Effector CD4-positive, alpha-beta T cell (primary cell): ENCODE measurements at regions not wholly inside any gene's neighbourhood (a gene's known extent, or its start where the extent isn't known, plus 50 kb on each side); places are given as distances from the start of the nearest gene placed in this dataset.

Experiments
- DNase-seq: peaks from one replicate; pipeline ENCODE4 v3.0.0-alpha.2; 2020

DNA sequence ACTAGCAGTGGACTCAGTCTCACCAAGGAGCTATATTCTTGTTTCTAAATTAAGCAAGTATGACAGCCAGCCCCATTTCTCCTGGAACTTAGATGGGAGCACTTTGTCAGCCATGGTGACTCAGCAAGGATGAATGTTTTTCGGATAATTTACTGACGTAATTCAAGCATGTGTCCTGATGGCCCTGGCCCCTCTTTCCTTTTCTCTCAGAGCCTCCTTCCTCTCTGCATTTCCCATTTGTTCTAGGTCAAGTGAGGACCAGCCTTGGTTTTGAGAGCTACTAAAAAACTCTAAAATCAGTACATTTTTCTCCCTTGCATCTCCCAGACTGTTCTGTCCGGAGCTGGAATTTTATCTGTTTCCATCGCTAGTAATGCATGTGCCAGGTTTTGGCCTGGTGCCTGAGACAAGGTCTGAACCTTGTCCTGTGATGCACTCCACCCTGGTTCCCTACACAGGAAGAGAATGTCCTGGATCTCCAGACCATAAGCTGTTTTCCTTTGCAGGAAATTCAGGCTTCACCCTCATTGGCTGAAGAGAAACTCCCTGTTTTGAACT lies 256.6 kb upstream of the ROPN1 start:
- no peak for DNase-seq

DNA sequence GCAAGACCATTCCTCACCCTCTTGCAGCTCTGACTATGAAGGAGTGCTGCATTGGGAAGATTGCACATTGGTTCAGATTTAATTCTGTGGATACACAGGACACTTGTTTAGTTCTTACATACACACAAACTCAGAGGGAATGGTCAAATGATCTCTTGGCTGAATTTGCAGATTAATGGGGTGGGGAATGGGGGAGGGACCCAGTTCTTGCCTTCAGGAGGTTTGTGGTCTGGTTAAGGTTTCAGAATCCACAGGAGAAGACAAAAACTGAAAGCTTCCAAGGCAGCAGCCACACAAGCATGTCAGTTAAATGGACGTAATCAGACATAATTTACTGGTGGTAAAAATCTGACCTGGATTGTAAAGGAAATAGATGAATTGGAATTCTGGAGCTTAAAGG lies 257.1 kb upstream of the ROPN1 start:
- DNase-seq, result no peak

DNA sequence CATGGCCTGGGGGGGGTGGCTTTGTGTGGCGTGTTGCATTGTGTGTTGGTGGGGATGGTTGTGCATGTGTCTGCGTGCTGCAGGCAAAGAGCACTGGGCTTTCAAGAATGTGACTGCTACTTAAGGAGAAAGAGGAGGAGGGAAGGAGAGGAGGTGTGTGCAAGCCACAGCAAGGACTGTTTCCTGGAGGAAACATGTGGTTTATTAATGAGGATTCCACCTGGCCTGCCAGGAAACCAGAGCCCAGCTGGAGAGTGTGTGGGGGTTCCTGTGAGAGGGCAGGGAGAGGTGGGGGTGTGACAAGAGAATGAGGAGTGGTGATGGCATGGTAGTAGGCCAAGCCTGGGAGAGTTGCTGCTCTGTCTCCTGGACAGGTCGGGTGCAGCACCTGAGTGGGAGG lies 258.1 kb upstream of the ROPN1 start:
- DNase-seq, result no peak

DNA sequence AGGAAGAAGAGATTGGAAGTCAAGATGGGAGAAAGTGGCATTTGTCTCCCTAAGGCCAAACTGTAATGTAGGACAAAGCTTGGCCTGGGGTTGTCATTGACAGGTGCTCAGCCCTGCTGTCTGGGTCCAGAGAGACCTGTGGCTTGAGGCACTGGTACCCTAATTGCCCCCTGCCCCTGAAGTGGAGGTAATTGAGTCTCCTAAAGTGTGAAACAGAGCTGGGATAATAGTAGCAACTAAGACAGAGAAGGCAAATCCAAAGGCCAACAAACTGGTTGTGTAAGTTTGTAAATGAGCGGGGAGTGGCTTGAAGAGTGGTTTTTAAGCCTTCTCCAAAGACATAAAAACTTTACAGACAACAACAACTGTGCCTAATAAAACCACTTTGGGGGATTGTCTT lies 264.2 kb upstream of the ROPN1 start:
- no peak for DNase-seq

DNA sequence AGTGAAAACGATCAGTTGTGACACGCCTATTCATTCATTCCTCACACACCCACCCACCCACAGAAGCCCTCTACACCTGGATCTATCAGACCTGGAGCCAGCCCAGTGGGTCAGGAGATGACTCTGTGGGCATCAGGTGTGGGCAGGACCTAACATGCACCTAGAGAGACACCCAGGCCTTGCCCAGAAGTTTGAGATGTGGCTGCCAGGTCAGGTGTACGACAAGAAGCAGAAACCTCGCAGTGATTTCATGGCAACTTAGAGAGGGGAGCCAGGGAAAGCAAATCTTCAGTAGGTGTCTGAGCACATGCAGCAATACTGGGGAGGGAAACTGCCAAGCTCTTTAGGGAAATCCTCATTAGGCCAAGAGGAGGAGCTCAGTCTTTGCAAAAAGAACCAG lies 264.7 kb upstream of the ROPN1 start:
- no peak for DNase-seq

DNA sequence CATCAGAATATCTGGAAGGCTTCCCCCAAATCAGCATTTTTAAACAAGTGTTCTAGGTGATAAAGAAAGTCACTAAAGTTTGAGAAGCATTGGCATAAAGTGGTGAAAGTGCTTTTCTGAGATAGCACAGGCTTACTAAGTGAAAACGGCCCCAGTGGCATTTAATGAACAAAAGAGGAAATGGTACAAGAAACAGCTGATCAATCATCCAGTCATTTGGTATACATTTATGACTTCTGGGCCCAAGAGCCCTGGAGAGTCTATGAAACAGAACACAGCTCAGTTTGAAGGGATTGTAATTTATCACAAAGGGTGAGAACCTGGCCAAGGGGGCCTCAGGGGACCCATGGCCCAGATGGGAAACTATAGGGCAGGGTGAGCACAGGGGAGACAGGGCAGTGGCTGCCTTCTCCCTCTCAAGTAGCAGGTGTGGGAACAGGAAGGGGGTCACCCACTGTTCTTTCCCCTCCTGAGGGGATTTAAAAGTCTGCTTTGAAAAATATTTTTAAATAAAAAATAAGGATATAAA lies 265.5 kb upstream of the ROPN1 start:
- DNase-seq, result no peak

DNA sequence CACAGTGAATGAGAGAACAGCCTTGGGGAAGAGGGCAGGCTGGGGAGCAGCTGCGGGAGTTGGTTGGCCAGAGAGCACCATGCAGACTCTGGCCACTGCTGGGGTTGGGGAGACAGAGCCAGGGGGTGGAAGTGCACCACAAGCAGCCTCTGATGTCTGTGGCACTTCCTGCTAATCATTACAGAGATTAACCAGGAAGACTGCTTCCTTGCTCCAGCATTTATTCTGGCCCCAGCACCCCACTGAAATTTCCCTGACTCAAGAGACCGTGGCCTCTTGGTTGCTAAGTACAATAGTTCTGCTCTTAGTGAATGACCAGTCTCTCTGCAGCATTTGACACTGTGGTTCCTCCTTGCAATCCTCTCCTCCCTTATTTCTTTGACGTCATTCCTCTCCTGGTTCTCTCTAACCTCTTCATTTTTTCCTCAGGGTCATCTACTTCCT lies 266.2 kb upstream of the ROPN1 start:
- no peak for DNase-seq

DNA sequence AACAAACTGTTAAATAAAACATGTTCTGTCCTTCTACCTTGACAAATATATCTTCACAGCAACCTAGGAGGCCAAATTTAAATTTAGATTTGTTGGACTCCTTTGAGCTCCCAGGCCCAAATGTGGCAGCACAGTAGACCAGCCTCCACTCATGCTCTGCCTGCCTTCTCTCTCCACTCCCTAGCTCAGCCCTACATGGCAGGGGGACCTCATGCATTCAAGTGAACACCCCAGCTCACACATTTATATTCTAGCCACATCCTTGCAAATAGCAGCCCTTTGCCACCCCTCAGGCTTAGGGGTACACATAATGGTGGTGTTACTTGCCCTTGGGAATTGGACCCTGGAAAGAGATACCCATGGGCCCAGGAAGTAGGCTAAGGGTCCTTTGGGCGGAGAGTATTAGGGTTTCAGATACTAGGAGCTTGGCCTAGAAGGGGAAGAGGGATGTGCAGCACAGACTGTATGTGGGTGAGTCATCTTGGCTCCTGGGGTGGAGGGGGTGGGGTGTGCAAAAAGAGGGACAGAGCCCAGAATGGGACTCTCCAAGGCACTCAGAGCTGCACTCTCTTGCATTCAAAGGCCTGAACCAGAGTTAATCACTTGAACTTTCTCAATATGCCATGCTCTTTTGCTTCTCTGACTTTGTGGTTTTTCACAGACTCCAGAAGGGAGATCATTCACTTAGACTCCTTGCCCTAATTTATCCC lies 268.4 kb upstream of the ROPN1 start:
- DNase-seq, result no peak

DNA sequence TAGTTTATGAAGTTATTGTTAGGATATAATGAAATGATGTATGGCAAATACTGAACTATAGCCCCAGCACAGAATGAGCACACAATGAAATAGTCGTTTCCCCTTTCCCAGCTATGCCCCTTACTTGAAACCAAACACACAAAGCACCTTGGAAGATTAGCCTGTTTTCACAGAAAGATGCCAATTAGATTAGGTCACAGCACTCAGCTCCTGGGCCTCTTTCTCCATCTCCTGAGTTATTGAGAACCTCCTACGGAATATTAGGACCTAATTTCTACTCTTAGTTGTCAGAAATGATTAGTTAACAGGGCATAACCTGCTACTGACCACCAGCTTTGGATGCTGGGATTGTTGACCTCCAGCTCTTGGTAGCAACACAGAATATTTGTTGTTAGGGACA lies 269.4 kb upstream of the ROPN1 start:
- no peak for DNase-seq

DNA sequence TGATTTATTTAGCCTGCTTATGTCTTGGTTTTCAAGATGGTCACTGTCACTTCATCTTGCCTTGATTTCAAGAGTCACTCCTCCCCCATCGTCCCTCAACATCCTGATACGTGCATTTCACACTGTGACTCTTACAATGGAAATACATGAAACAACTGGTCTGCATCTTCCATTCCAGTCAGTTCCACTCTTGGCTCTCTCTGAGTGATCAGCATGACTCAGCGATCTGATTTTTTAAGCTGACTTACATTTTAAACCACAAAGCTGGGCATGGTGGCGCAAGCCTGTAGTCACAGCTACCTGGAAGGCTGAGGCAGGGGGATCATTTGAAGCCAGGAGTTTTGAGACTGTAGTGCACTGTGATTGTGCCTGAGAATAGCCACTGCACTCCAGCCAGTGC lies 271.2 kb upstream of the ROPN1 start:
- no peak for DNase-seq

DNA sequence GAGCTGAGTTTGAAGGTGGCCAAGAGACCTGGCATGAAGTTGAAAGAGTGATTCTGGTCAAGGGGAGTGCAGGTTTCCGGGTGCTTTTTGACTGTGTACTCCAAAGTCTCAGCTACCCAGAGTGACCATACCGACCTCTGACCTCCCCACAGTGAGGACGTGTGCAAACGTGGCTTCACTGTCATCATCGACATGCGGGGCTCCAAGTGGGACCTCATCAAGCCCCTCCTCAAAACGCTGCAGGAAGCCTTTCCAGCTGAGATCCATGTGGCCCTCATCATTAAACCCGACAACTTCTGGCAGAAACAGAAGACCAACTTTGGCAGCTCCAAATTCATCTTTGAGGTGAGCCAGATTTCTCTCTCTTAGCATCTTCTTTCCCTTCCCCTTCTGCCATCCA lies 272.4 kb upstream of the ROPN1 start:
- DNase-seq, result no peak

DNA sequence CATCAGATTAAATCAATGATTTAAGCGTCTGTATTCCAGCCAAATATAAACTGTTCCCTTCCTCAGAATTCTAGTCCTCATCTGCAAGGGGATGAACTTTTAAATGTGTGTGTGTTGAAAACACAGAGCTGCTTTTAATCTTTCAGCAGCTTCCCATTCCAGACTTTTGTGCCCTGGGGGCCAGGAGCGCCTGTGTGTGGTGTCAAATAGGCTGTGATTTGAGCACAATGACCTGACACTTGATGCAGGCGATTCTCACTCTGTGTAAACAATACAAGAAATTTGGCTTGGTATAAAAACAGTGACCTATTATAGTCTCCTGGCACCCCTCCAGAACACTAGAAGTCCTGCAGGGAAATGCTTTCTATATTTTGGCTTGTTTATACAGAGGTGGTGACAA lies 274.6 kb upstream of the ROPN1 start:
- DNase-seq, result no peak

DNA sequence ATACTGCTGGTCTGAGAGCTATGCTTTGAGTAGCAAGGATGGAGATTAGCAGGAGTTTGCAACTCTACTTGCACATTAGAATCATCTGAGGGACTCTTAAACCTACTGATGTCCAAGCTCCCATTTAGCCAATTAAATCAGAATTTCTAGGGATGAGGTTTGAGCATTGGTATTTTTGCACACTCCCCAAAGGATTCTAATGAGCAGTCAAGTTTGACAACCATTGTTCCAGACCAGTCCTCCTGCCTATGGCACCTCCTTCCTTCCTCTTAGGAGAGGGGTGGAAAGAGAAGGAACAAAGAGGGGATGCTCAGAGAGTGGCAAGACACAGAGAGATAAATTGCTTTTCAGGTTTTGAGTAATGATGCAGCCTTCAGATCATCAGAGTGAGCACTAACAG lies 275.5 kb upstream of the ROPN1 start:
- no peak for DNase-seq

DNA sequence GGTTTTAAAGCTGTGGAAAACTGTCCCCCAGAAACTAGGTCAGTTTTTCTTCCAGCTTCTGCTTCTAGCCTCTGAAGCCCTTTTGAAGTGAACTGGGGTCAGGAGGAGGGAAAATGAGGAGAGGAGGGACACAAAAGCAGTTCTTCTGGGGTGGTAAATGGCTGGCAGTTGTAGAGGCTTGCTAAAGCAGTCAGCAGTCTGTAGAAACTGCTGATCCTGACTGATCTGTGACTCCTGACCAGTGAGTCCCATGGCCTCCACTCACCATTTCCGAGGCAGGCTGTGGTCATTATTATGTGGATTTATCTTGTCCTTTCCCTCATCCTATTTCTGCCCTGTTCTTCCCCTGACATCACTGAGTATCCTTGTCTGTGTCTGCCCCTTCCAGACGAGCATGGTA lies 276.4 kb upstream of the ROPN1 start:
- DNase-seq, result no peak

DNA sequence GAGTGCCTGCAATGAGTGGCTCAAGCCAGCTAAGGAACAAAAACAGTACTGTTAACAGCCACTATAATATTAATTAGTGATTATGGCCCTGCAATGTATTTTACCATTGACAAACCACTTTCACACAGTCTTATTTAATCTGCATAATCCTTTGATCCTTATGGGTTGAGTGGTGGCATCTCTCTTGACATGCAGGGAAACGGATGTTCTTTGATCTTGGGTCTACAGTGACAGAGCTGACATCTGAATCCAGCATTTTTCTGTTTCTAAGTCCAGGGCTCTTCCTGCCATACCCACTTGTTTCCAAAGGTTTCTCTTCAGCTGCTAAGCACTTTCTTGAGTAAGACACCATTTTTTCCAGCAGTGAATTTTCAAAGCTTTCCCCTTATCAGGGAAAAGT lies 277.7 kb upstream of the ROPN1 start:
- DNase-seq, result no peak

DNA sequence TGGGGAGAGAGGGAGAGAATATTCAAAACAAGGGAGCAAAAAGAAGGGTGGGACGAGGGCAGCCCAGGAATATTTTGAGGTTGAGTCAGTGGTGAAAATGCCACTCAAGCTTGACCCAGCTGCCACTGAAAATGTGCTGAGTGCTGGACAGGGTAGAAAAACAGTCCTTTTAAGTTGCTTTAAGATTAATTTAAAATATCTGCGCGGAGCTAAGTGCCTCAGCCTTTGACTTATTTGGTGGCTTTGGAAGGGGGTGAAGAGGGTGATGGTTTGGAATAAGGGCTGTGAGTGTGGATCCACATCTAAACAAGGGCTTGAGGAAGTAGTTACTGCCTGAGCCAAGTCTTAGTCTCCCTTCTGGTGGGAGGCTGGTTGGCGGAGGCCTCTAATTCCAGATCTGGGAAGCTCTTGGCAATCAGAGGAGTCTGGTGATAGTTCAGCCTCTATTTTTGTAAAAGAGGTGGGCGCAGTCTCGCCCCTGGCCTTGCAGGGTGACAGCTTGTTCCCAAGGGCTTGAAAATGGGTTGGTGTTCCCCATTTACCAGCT lies 280.8 kb upstream of the ROPN1 start:
- DNase-seq, result no peak

DNA sequence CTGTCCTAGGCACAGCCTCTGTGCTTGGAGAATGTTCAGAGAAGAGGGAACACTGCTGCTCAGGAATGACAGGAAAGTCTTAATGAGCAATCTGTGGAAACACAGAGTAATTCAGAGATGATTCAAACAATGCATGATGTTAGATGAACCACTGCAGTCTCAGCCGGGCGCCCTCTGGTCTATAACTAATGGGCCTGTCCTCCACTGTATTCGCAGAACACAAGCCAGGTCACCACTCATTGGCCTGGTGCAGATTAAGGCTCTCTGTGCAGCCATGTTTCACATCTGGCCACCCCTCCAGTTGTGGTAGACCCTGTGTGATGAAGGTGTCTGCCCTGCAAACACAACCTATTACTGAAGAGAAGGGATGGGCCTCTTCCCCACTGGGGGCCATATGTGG lies 281.7 kb upstream of the ROPN1 start:
- DNase-seq, result no peak

DNA sequence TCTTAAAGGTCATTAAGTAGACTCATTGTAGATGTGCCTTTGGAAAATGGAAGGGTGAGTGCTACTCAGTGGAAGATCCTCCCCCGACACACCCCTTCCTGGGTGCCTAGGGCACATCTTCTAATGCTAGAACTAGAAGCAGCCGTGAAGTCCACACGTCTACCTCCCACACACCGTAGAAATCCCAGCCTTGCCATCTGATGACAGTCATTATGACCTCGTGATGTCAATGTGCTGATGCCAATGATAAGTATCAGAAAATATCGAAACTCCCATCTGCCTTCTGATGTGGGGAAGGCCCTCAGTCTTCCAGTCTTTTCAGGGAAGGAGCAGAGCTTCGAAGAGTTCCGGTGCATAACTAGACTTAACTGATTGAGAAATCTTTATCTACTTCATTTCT lies 282.1 kb upstream of the ROPN1 start:
- no peak for DNase-seq

DNA sequence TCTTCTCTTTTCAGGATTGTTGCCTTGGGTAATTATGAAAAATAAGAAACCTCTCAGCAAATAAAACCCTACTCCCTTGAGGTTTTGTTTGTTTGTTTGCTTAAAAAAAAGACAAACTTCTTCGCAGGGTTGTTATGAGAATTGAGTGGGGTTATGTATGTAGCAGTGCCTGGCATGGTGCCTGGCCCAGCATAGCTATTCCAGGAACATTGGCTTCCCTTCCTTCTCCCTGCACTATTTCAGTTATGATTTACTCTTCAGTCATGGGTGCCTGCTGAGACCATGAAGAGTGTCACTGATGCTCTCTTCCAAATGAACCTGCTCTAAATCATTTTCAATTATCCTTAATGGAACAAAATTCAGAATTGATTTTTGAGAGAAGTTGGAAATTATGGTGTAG lies 283.5 kb upstream of the ROPN1 start:
- DNase-seq, result no peak

DNA sequence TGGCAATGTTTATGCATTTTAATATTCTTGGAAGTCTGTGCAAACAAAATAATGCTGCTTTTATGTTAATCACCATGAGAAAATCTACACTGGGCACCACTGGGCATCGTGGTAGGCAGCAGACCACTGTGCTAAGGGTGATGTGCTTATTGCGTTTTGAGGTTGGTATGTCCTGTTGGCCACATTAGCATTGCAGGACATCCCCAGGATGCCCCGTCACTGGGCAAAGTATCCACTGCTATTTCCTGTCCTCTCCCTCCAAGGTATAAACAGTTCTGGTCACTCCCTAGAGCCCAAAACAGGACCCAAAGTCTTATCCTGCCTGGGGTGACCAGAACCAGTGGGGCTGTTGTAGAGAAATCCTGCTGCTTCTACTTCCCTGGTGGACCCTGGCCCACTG lies 284.2 kb upstream of the ROPN1 start:
- DNase-seq, result no peak

DNA sequence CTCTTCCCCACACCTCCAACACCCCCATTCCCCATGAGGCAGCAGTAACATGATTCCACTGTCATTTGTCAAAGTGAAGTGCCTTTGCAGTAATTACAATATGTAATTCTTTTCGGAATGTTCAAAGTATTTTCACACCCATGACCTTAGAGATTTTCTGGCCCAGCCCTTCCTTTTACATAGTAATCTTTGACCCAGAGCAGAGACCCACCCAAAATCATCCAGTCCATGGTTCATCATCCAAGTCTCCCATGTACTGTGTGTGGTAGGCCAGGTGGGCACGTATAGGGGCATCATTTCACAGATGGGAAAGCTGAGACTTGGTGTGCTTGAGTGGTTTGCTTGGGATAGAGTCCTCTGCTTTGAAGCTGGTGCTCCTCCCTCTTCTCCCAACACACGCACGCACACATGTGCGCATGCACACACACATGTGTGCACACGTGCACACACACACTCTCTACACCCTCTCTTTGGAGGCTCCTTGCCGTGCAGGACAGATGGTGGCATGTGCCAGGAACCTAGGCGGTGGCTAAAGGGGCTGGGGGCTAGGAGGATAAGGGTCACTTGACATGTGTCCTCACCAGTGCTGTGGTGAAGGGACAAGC lies 284.7 kb upstream of the ROPN1 start:
- DNase-seq, result no peak

DNA sequence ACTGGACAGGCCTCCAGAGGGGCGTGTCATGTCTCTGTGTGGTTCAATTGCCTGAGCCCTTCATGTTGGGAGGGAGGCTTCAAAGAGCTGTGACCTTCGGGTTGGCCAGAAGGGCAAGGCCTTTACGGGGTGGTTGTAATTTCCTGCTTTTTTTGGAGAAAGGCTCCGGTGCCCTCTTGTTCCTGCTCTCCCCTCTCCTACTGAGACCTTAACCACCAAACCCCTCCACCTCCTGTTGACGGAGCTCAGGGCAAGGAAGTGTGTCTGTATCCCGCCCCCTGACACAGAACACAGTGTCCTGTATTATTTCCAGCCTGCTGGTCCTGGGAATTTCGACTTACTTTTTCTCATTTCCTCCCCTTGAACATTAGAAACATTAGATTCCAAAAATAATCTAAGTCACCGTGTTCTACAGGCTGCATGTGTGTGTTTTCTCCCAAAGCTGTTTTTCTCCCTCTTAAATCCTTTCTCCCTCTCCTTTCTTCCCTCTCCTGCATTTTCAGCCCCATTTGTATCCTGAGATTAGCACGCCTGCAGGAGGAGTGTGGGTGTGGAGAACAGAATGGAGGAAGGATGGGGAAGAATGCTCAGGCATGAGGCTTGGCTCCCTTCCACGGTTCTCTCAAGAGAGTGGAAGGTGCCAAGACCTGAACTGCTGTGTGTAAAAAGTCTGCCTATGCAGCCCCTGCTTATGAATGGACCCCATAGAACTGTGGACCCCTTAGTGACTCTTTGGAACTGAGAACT lies 285.4 kb upstream of the ROPN1 start:
- no peak for DNase-seq
